GM12878 (cell line): ENCODE measurements at regions not wholly inside any gene's neighbourhood (a gene's known extent, or its start where the extent isn't known, plus 50 kb on each side); places are given as distances from the start of the nearest gene placed in this dataset.

Experiments used
- ASH2L ChIP-seq: fragments of 300-600, 200-600 bp; sonication (generic); IDR thresholded peaks from 2 replicates; pipeline ENCODE4 v1.6.1; 2017; ENCODE audit warnings: low read depth, mild to moderate bottlenecking, borderline replicate concordance
- FOXM1 ChIP-seq: IDR thresholded peaks from 2 replicates; pipeline ENCODE4 v1.6.1; 2012; ENCODE audit warnings: low read depth, mild to moderate bottlenecking, inconsistent platforms, low read length, moderate library complexity
- HCFC1 ChIP-seq: fragments of 150-350 bp; IDR thresholded peaks from 2 replicates; pipeline ENCODE4 v1.6.1; 2014; ENCODE audit warnings: low read length
- MXI1 ChIP-seq: fragments of 150-350 bp; IDR thresholded peaks from 2 replicates; pipeline ENCODE4 v1.6.1; 2011; ENCODE audit warnings: low read depth, mild to moderate bottlenecking, inconsistent platforms, low read length, improper control_type of control experiment
- RAD21 ChIP-seq: IDR thresholded peaks from 2 replicates; pipeline ENCODE4 v1.6.1; 2011; ENCODE audit warnings: mild to moderate bottlenecking, low read depth, low read length, moderate library complexity; ENCODE audit not compliant: insufficient read depth
- SPI1 ChIP-seq: IDR thresholded peaks from 2 replicates; pipeline ENCODE4 v1.6.1; 2011; ENCODE audit warnings: low read depth, mild to moderate bottlenecking, low read length, moderate library complexity, borderline replicate concordance; ENCODE audit not compliant: insufficient read depth
- YY1 ChIP-seq: IDR thresholded peaks from 2 replicates; pipeline ENCODE4 v1.6.1; 2011; ENCODE audit warnings: low read depth, mild to moderate bottlenecking, low read length
- ZNF274 ChIP-seq: IDR thresholded peaks from one replicate; pipeline ENCODE4 v1.8.0; 2011; ENCODE audit not compliant: insufficient read length, insufficient read depth
- TF ChIP-seq, protein P1 (sequence below): IDR thresholded peaks from 2 replicates; pipeline ENCODE4 v1.6.1; 2012; ENCODE audit warnings: low read depth, low read length, improper control_type of control experiment
- TF ChIP-seq, protein P2 (sequence below), 3 experiments: IDR thresholded peaks in 2 of 3; conservative IDR thresholded peaks in 1 of 3; 2 replicates each; pipeline ENCODE4 v1.5.1; 2011; ENCODE audit warnings: low read depth in 3 of 3, low read length in 3 of 3, mild to moderate bottlenecking in 3 of 3, control low read depth in 2 of 3, moderate library complexity in 2 of 3, inconsistent platforms in 1 of 3, mixed read lengths in 1 of 3; ENCODE audit not compliant: control insufficient read depth in 2 of 3, insufficient read depth in 1 of 3; ENCODE audit errors: extremely low read depth in 1 of 3

DNA sequence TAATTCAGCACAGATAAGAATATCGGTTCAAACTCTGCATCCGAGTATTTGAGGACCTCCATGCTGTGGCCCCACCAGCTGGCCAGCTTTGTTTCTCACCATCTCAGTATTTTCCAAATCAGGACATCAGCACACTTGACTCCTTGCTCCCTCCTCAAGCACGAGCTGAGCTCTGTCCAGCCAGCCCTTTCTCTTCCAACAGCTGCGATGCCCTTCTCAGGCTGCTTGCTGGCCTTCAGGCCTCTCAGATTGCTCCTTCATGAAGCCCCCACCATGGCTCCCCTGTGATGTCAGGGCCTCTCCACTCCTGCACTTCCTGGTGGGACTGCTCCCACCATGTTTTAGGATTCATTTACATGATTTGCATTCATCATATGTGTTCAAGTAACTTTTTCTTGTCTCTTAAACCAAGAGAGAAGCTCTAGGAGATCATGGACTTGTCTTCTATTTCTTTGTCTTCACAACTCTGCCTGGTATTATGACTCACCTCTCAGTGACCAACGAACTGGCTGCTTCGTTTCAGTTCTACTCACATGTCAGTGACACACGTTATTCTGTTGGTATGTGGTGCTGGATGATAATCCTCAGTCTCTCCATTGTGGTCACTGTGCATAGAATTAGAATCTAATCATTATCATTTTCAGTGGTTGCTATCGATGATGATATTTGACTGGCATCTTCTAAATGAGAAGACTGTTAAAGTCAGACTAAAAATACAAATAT lies 471.7 kb downstream of the EFNB2 start:
- TF ChIP-seq HCFC1 (no peak), YY1 (no peak), SPI1 (no peak), RAD21 (no peak), MXI1 (no peak), ZNF274 (no peak), ASH2L (no peak), FOXM1 (no peak)
- TF ChIP-seq, protein P1, sequence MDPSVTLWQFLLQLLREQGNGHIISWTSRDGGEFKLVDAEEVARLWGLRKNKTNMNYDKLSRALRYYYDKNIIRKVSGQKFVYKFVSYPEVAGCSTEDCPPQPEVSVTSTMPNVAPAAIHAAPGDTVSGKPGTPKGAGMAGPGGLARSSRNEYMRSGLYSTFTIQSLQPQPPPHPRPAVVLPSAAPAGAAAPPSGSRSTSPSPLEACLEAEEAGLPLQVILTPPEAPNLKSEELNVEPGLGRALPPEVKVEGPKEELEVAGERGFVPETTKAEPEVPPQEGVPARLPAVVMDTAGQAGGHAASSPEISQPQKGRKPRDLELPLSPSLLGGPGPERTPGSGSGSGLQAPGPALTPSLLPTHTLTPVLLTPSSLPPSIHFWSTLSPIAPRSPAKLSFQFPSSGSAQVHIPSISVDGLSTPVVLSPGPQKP = no peak
- TF ChIP-seq, protein P2, sequence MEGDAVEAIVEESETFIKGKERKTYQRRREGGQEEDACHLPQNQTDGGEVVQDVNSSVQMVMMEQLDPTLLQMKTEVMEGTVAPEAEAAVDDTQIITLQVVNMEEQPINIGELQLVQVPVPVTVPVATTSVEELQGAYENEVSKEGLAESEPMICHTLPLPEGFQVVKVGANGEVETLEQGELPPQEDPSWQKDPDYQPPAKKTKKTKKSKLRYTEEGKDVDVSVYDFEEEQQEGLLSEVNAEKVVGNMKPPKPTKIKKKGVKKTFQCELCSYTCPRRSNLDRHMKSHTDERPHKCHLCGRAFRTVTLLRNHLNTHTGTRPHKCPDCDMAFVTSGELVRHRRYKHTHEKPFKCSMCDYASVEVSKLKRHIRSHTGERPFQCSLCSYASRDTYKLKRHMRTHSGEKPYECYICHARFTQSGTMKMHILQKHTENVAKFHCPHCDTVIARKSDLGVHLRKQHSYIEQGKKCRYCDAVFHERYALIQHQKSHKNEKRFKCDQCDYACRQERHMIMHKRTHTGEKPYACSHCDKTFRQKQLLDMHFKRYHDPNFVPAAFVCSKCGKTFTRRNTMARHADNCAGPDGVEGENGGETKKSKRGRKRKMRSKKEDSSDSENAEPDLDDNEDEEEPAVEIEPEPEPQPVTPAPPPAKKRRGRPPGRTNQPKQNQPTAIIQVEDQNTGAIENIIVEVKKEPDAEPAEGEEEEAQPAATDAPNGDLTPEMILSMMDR (IDR thresholded peaks at IDR 0.05 in 2 of 3, conservative IDR thresholded peaks at IDR 0.05 in 1 of 3; ENCODE audit: control insufficient read depth in 2 of 3, extremely low read depth in 1 of 3, insufficient read depth in 1 of 3, low read depth in 3 of 3, low read length in 3 of 3) = no peak
